ENCODE measurements at regions not wholly inside any gene's neighbourhood (a gene's known extent, or its start where the extent isn't known, plus 50 kb on each side); places are given as distances from the start of the nearest gene placed in this dataset.
A peak's percentile ranks its signal among the peaks of the same experiment; 100 is the strongest.
"Not testable (repeated sequence)": the region's sequence is repeated elsewhere in the genome, so short reads cannot be mapped to it uniquely, and the experiment has no call there.

GRCh38 chr3:106317141-106318055 lies 448.6 kb upstream of the CBLB start:
- DNase-seq (ENCODE audit: low spot score), result no peak

- DNase-seq (ENCODE audit: low spot score), result not testable (repeated sequence)
These were observed 452.6 kb upstream of the CBLB start for GRCh38 chr3:106321438-106321837.

GRCh38 chr3:106323586-106323985 lies 454.8 kb upstream of the CBLB start:
- DNase-seq (ENCODE audit: low spot score), result no peak

- DNase-seq (ENCODE audit: low spot score), result no peak
These were observed 458.3 kb upstream of the CBLB start for GRCh38 chr3:106326941-106327695.

GRCh38 chr3:106327696-106328025 lies 458.8 kb upstream of the CBLB start:
- no peak for DNase-seq (ENCODE audit: low spot score)

GRCh38 chr3:106328224-106328623 lies 459.4 kb upstream of the CBLB start:
- no peak for DNase-seq (ENCODE audit: low spot score)

GRCh38 chr3:106329521-106329920 lies 460.7 kb upstream of the CBLB start:
- DNase-seq (ENCODE audit: low spot score), result no peak

GRCh38 chr3:106331636-106332035 lies 462.8 kb upstream of the CBLB start:
- no peak for DNase-seq (ENCODE audit: low spot score)

- DNase-seq (ENCODE audit: low spot score), result no peak
These were observed 463.3 kb upstream of the CBLB start for GRCh38 chr3:106332129-106332528.

- DNase-seq (ENCODE audit: low spot score), result no peak
These were observed 464.1 kb upstream of the CBLB start for GRCh38 chr3:106332884-106333283.

- DNase-seq (ENCODE audit: low spot score), result no peak
These were observed 465.3 kb upstream of the CBLB start for GRCh38 chr3:106333911-106334618.

- no peak for DNase-seq (ENCODE audit: low spot score)
These were observed 467.8 kb upstream of the CBLB start for GRCh38 chr3:106336619-106337018.

GRCh38 chr3:106337116-106337515 lies 468.3 kb upstream of the CBLB start:
- no peak for DNase-seq (ENCODE audit: low spot score)

GRCh38 chr3:106338582-106339214 lies 469.9 kb upstream of the CBLB start:
- no peak for DNase-seq (ENCODE audit: low spot score)

GRCh38 chr3:106339551-106339950 lies 470.7 kb upstream of the CBLB start:
- DNase-seq (ENCODE audit: low spot score), result no peak

- no peak for DNase-seq (ENCODE audit: low spot score)
These were observed 472.3 kb upstream of the CBLB start for GRCh38 chr3:106341087-106341486.

GRCh38 chr3:106341586-106342162 lies 472.9 kb upstream of the CBLB start:
- no peak for DNase-seq (ENCODE audit: low spot score)

- DNase-seq (ENCODE audit: low spot score), result no peak
These were observed 473.6 kb upstream of the CBLB start for GRCh38 chr3:106342386-106342785.

- DNase-seq (ENCODE audit: low spot score), result no peak
These were observed 475.0 kb upstream of the CBLB start for GRCh38 chr3:106343811-106344210.

GRCh38 chr3:106345353-106346027 lies 476.7 kb upstream of the CBLB start:
- peak; percentile 25 for DNase-seq (ENCODE audit: low spot score)

GRCh38 chr3:106347350-106347749 lies 478.5 kb upstream of the CBLB start:
- no peak for DNase-seq (ENCODE audit: low spot score)

All from LoVo (cell line).